Thymus (tissue), 11 donors: ENCODE measurements at regions not wholly inside any gene's neighbourhood (a gene's known extent, or its start where the extent isn't known, plus 50 kb on each side); places are given as distances from the start of the nearest gene placed in this dataset.

Experiments used
- DNase-seq, 9 donors: peaks; one replicate each; pipeline ENCODE4 v3.0.0-alpha.2; 2013; ENCODE audit warnings: low spot score in 9 of 9, low read depth in 6 of 9, missing footprints in 1 of 9
- H3K27ac ChIP-seq, 2 donors: one replicate each; pipeline ENCODE4 v1.5.1; 2013; ENCODE audit warnings: control low read depth in 1 of 2, low read depth in 1 of 2, low read length in 1 of 2, mild to moderate bottlenecking in 1 of 2, moderate library complexity in 1 of 2
- H3K27me3 ChIP-seq, 2 donors: one replicate each; pipeline ENCODE4 v1.5.1; 2013; ENCODE audit warnings: low read length in 1 of 2; ENCODE audit not compliant: control insufficient read depth in 2 of 2, insufficient read depth in 1 of 2
- H3K36me3 ChIP-seq, 2 donors: one replicate each; pipeline ENCODE4 v1.5.1; 2013; ENCODE audit warnings: low read length in 1 of 2, mild to moderate bottlenecking in 1 of 2, moderate library complexity in 1 of 2; ENCODE audit not compliant: control insufficient read depth in 2 of 2, insufficient read depth in 2 of 2
- H3K4me1 ChIP-seq, 2 donors: one replicate each; pipeline ENCODE4 v1.5.1; 2013; ENCODE audit warnings: low read length in 2 of 2; ENCODE audit not compliant: control insufficient read depth in 2 of 2, insufficient read depth in 2 of 2
- H3K4me3 ChIP-seq, 2 donors: one replicate each; pipeline ENCODE4 v1.5.1; 2013; ENCODE audit warnings: low read length in 2 of 2, control low read depth in 1 of 2, mild to moderate bottlenecking in 1 of 2
- H3K9me3 ChIP-seq, 2 donors: one replicate each; pipeline ENCODE4 v1.5.1; 2013; ENCODE audit warnings: low read length in 1 of 2, mild to moderate bottlenecking in 1 of 2; ENCODE audit not compliant: control insufficient read depth in 2 of 2, insufficient read depth in 1 of 2
- WGBS: extraction: QIAGEN DNeasy Blood & Tissue Kit; methylation state at CpG from one replicate; pipeline ENCODE4 v1.1.7; 2013; 5-methylcytosine and 5-hydroxymethylcytosine counted together
- donor health status: healthy.

DNA sequence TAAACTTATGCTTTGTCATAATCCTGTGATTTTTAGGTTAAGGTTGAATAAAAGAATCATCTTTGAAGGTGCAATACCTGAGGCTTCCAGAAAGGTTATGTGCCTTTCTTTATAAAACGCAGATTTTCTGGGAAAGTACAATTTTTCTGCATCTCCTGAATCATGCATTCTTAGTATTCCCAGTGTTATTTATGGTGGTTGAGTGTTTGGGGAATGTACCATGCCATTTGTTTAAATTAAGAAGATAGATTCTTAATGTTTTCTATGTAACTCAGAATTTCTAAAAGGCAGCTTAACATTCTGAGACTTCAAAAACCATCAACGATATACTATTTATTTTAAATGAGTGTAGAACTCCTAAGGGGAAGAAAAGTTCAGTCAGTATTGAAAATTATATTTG lies 108.1 kb upstream of the FBN2 start:
- Histone ChIP-seq H3K36me3 (no peaks in the 10 kb centered on the region), H3K4me1 (no peaks in the 10 kb centered on the region), H3K9me3 (no peaks in the 10 kb centered on the region), H3K27me3 (no peaks in the 10 kb centered on the region), H3K4me3 (no peak overlapping the region), H3K27ac (no peak overlapping the region)
- no peak for DNase-seq
- WGBS, result 89% methylated on average over 2 of the region's 2 CpGs

DNA sequence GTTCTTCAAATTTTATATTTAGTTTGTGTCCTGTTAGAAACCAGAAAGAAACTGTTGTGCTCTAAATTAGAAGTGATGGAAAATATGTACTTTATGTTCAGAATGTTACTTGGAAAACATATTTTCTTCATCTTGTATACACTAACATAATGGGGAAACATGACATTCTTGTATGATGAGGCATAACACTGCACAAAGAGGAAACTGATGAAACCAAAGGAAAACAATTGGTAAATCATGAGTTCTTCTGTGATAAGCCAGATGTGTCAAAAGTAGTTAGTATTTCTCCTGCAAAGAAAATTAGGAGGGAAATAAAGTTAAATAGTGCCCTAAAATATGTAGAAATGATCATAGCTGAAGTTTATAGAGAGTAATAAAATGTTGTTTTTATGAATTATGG lies 111.1 kb upstream of the FBN2 start:
- Histone ChIP-seq H3K4me1 (no peaks in the 10 kb centered on the region), H3K9me3 (no peaks in the 10 kb centered on the region), H3K4me3 (no peak overlapping the region), H3K27me3 (no peaks in the 10 kb centered on the region), H3K36me3 (no peaks in the 10 kb centered on the region), H3K27ac (no peak overlapping the region)
- no peak for DNase-seq

DNA sequence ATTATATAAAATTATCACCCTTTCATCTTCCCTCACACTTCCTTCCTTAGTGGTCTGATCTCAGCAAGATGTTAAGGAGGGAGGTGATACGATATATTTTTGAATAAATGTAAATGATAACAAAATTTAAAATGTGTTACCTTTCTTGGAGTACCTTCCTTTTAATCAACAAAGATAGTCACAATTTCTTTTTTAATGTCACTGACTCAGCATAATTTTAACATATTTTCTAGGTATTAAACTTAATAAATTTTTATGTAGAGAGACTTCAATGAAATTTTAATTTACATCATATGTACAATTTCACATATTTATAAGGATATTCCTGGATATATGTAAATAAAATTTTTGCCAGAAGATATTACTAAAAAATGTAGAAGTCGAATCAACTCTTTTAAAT lies 125.0 kb upstream of the FBN2 start:
- H3K36me3 ChIP-seq, result no peaks in the 10 kb centered on the region
- no peak for DNase-seq
- no peaks in the 10 kb centered on the region for H3K4me1 ChIP-seq
- no peak overlapping the region for H3K27ac ChIP-seq
- H3K27me3 ChIP-seq, result no peaks in the 10 kb centered on the region
- H3K4me3 ChIP-seq, result no peak overlapping the region
- H3K9me3 ChIP-seq, result no peaks in the 10 kb centered on the region
- WGBS, result 72% methylated on average over 2 of the region's 2 CpGs

DNA sequence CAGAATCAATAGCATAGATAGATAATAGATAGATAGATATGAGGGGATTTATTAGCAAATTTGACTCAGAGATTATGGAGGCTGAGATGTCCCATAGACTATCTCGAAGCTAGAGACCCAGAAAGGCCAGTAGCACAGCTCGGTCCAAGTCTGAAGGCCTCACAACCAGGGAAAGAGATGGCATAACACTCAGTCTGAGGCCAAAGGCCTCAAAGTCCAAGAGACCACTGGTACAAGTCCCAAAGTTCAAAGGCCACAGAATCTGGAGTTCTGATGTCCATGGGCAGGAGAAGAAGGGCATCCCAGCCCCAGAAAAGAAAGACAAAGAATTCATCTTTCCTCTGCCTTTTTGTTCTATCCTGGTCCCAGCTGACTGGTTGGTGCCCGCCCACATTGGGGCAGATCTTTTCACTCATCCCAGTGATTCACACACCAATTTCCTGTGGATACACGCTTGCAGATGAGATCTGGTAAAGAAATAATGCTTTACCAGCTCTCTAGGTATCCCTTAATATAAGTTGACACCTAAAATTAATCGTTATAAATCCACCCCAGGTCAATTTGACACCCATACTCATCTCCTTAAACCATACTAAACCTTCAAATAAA lies 127.8 kb upstream of the FBN2 start:
- no peaks in the 10 kb centered on the region for H3K27me3 ChIP-seq
- H3K27ac ChIP-seq, result no peak overlapping the region
- no peak overlapping the region for H3K4me3 ChIP-seq
- DNase-seq, result no peak
- no peaks in the 10 kb centered on the region for H3K4me1 ChIP-seq
- no peaks in the 10 kb centered on the region for H3K9me3 ChIP-seq
- no peaks in the 10 kb centered on the region for H3K36me3 ChIP-seq
- WGBS, result 70% methylated on average over 5 of the region's 5 CpGs

DNA sequence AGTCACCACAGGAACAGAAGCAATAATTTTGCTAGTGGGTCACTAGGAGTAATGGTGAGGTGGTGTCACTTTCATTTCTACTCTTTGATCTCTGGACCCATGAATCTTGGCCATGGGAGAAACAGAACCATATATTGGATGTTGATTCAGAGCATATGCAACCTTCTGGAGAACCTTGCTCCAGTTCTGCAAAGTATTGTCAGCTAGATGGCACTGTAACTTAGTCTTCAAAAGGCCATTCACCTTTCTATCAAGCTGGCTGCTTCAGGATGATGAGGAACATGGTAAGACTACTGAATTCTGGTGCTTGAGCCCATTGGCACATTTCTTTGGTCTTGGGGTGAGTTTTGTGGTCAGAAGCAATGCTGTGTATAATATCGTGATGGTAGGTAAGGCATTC lies 129.1 kb upstream of the FBN2 start:
- 98% methylated on average over 1 of the region's 1 CpG for WGBS
- Histone ChIP-seq H3K4me1 (no peaks in the 10 kb centered on the region), H3K9me3 (no peaks in the 10 kb centered on the region), H3K36me3 (no peaks in the 10 kb centered on the region), H3K27ac (no peak overlapping the region), H3K27me3 (no peaks in the 10 kb centered on the region), H3K4me3 (no peak overlapping the region)
- no peak for DNase-seq

DNA sequence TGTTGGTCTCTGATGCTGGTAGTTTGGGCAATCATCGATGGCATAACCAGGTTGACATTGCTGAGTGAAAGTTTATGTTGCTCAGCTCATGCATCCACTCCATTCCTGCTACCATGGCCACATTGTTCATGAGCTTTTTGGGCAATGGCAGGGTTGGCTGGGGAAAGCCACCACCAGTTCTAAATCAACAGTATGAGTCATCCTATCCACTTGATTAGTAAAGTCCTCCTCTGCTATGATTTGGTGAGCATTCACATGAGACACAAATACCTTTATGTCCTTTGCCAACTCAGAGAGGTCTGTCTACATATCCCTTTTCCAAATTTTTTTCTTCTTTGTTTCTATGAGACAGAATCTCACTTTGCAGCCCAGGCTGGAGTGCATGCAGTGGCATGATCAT lies 129.7 kb upstream of the FBN2 start:
- no peak for DNase-seq
- Histone ChIP-seq H3K4me1 (no peaks in the 10 kb centered on the region), H3K4me3 (no peak overlapping the region), H3K27me3 (no peaks in the 10 kb centered on the region), H3K9me3 (no peaks in the 10 kb centered on the region), H3K36me3 (no peaks in the 10 kb centered on the region), H3K27ac (no peak overlapping the region)
- 90% methylated on average over 1 of the region's 1 CpG for WGBS

DNA sequence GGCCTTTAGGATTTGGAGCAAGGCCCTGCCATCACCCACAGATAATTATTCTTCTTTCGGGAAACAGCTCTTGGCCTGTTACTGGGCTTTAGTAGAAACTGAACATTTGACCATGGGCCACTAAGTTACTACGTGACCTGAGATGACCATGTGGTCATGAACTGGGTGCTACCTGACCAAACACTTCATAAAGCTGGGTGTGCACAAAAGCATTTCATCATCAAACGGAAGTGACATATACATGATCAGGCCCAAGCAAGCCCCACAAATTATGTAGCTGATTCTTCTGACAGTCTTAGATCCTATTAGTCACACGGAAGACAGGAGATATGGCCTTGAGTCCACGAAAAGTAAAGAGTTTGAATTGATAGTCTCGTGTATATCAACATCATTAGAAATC lies 130.9 kb upstream of the FBN2 start:
- H3K9me3 ChIP-seq, result no peaks in the 10 kb centered on the region
- DNase-seq, result no peak
- no peak overlapping the region for H3K27ac ChIP-seq
- H3K4me3 ChIP-seq, result no peak overlapping the region
- H3K36me3 ChIP-seq, result no peaks in the 10 kb centered on the region
- WGBS, result 94% methylated on average over 6 of the region's 6 CpGs
- no peaks in the 10 kb centered on the region for H3K27me3 ChIP-seq
- H3K4me1 ChIP-seq, result no peaks in the 10 kb centered on the region

DNA sequence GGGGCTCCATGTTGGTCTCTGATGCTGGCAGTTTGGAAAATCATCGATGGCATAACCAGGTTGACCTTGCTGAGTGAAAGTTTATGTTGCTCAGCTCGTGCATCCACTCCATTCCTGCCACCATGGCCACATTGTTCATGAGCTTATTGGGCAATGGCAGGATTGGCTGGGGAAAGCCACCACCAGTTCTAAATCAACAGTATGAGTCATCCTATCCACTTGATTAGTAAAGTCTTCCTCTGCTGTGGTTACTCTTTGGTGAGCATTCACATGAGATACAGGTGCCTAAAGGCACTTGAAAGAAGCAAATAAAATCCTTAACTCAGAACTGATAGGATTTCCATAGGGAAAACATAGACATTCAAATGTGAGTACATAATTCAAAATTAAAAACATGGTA lies 131.8 kb upstream of the FBN2 start:
- H3K4me1 ChIP-seq, result no peaks in the 10 kb centered on the region
- no peak for DNase-seq
- H3K36me3 ChIP-seq, result no peaks in the 10 kb centered on the region
- H3K9me3 ChIP-seq, result no peaks in the 10 kb centered on the region
- H3K27ac ChIP-seq, result no peak overlapping the region
- WGBS, result 77% methylated on average over 2 of the region's 2 CpGs
- H3K27me3 ChIP-seq, result no peaks in the 10 kb centered on the region
- no peak overlapping the region for H3K4me3 ChIP-seq

DNA sequence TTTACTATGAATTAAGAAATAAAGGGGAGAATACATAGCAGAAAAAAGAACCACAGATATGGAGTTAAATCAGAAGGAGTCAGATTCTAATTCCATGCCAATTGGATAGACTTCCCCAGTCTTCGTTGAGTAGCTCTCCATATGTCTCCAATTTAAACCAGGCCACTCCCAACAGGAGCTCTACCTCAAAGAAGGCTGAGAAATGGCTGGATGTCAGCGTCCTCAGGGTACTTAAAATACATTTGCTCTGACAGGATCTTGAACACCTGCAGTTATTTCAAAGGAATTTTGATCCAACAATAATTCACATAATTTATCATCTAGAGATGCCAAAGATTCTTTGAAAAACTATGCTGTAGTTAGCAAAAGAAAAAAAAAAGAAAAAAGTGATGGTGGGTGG lies 133.9 kb upstream of the FBN2 start:
- Histone ChIP-seq H3K27me3 (no peaks in the 10 kb centered on the region), H3K9me3 (no peaks in the 10 kb centered on the region), H3K4me3 (no peak overlapping the region), H3K36me3 (no peaks in the 10 kb centered on the region), H3K27ac (no peak overlapping the region), H3K4me1 (no peaks in the 10 kb centered on the region)
- DNase-seq, result no peak
- 76% methylated on average over 2 of the region's 2 CpGs for WGBS

DNA sequence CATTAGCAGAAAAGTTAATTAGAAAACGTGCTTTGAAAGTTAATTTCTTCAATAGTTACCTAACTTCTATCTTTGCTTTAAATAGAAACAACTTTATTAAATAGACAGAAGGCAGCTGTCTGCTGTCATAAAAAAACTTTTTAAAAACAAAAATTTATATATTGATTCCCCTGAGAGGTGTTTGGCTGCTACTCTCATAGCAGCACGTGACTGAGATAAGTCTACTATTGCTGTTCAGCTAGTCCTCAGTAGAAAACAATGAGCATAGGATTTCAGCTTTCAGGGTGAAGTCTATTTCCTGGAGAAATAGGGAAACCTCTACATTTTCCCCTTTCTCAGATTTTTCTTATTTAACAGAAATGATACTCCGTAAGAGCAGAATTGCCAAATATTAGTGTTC lies 135.0 kb upstream of the FBN2 start:
- 89% methylated on average over 3 of the region's 3 CpGs for WGBS
- Histone ChIP-seq H3K27ac (no peak overlapping the region), H3K9me3 (no peaks in the 10 kb centered on the region), H3K4me1 (no peaks in the 10 kb centered on the region), H3K4me3 (no peak overlapping the region), H3K27me3 (no peaks in the 10 kb centered on the region), H3K36me3 (no peaks in the 10 kb centered on the region)
- no peak for DNase-seq
